Effector memory CD4-positive, alpha-beta T cell (primary cell): ENCODE measurements at regions not wholly inside any gene's neighbourhood (a gene's known extent, or its start where the extent isn't known, plus 50 kb on each side); places are given as distances from the start of the nearest gene placed in this dataset.

Experiments used
- DNase-seq, 3 donors: peaks; one replicate each; pipeline ENCODE4 v3.0.0-alpha.2; 2020
- H3K27ac ChIP-seq: 2 replicates; pipeline ENCODE4 v1.7.0; 2013; ENCODE audit warnings: mild to moderate bottlenecking, low read length, moderate library complexity; ENCODE audit not compliant: insufficient read depth, poor library complexity, severe bottlenecking
- H3K27me3 ChIP-seq: replicated peaks from 2 replicates; pipeline ENCODE4 v1.7.0; 2013; ENCODE audit warnings: mild to moderate bottlenecking, low read length; ENCODE audit not compliant: insufficient read depth, control insufficient read depth, poor library complexity, severe bottlenecking
- H3K36me3 ChIP-seq: 2 replicates; pipeline ENCODE4 v1.7.0; 2013; ENCODE audit warnings: mild to moderate bottlenecking, low read length, moderate library complexity; ENCODE audit not compliant: control insufficient read depth, insufficient read depth
- H3K4me1 ChIP-seq: 2 replicates; pipeline ENCODE4 v1.7.0; 2013; ENCODE audit warnings: low read length, mild to moderate bottlenecking; ENCODE audit not compliant: control insufficient read depth, insufficient read depth, poor library complexity, severe bottlenecking
- H3K4me3 ChIP-seq: 2 replicates; pipeline ENCODE4 v1.7.0; 2013; ENCODE audit warnings: low read length, low read depth, mild to moderate bottlenecking; ENCODE audit not compliant: insufficient read depth, poor library complexity, severe bottlenecking
- H3K9me3 ChIP-seq: 2 replicates; pipeline ENCODE4 v1.7.0; 2013; ENCODE audit warnings: mild to moderate bottlenecking, low read length, moderate library complexity; ENCODE audit not compliant: control insufficient read depth

- H3K36me3 ChIP-seq: no peaks in the 10 kb centered on the region
- DNase-seq: peak; percentile 23 to 47 (median 44)
- H3K27me3 ChIP-seq: no peaks in the 10 kb centered on the region
- no peak overlapping the region for H3K4me3 ChIP-seq
- peaks cover 17% of the 10 kb centered on the region for H3K4me1 ChIP-seq
- H3K27ac ChIP-seq: no peak overlapping the region
- H3K9me3 ChIP-seq: no peaks in the 10 kb centered on the region
These were observed 96.7 kb upstream of the BACH2 start for GRCh38 chr6:90393232-90393884.

GRCh38 chr6:90390379-90390778, 93.7 kb upstream of the BACH2 start:
- Histone ChIP-seq H3K27ac (no peak overlapping the region), H3K36me3 (no peaks in the 10 kb centered on the region), H3K4me3 (no peak overlapping the region), H3K4me1 (peaks cover 2% of the 10 kb centered on the region), H3K9me3 (no peaks in the 10 kb centered on the region), H3K27me3 (no peaks in the 10 kb centered on the region)
- no peak for DNase-seq

DNA sequence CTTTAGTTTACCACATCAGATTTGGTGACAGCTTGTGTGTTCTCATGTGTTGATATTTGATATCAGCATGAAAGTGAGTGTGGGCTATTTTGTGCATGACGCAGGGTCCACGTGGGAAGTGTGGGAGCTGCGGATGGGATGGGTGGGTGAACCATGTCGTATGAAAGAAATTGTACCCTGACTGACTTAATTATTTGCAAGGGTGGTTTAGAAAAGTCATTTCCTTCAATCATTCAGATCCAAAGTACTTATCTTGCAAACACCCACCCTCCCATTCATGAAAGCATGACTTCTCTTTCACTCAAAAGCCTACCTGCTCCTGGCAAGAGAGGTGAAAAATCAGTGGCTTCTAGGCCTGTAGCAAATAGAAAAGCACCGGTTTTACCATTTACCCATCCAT, 91.8 kb upstream of the BACH2 start:
- no peak overlapping the region for H3K27ac ChIP-seq
- no peaks in the 10 kb centered on the region for H3K27me3 ChIP-seq
- DNase-seq: no peak
- H3K9me3 ChIP-seq: no peaks in the 10 kb centered on the region
- H3K4me3 ChIP-seq: no peak overlapping the region
- H3K36me3 ChIP-seq: no peaks in the 10 kb centered on the region
- H3K4me1 ChIP-seq: peaks cover under 1% of the 10 kb centered on the region

DNA sequence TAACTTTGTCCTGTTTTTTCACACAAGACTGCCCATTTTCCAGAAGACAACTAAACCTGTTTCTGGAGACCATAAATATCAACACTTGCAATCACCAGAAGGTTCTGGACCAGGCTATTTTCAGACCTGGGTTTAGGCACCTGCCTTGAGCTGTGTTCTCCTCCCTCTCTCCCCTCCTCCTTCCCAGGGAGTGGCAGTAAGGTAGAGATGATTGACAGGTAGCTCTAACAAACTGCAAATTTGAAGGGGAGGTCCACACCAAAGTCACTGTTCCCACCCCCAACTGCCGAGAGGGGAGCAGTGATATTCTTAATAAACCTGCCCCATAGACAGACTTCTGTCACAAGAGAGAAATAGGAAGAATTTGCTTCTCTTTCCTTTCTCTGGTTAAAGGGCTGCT, 91.2 kb upstream of the BACH2 start:
- Histone ChIP-seq H3K4me3 (no peak overlapping the region), H3K27me3 (no peaks in the 10 kb centered on the region), H3K27ac (no peak overlapping the region), H3K9me3 (no peaks in the 10 kb centered on the region), H3K36me3 (no peaks in the 10 kb centered on the region), H3K4me1 (peaks cover 6% of the 10 kb centered on the region)
- no peak for DNase-seq

DNA sequence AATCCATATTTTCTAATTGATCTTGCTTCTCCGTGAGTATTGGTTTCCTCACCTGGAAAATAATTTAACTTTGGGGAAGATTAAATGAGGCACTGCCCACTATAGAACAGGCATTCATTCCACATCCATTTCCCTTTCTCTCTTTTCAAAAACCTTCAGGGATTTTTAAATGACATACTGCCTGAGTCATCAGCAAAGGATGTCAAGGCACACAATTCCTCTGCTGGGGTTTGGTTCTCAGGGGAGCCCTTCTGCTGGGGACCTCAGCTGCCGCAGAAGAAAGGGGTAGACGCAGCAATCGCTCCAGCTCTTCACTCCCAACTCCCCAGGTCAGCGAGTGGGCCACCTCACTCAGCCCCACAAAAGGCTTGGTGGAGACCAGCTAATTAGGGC, 90.7 kb upstream of the BACH2 start:
- Histone ChIP-seq H3K9me3 (no peaks in the 10 kb centered on the region), H3K4me1 (peaks cover 8% of the 10 kb centered on the region), H3K36me3 (no peaks in the 10 kb centered on the region), H3K4me3 (no peak overlapping the region), H3K27ac (no peak overlapping the region), H3K27me3 (no peaks in the 10 kb centered on the region)
- DNase-seq: no peak

DNA sequence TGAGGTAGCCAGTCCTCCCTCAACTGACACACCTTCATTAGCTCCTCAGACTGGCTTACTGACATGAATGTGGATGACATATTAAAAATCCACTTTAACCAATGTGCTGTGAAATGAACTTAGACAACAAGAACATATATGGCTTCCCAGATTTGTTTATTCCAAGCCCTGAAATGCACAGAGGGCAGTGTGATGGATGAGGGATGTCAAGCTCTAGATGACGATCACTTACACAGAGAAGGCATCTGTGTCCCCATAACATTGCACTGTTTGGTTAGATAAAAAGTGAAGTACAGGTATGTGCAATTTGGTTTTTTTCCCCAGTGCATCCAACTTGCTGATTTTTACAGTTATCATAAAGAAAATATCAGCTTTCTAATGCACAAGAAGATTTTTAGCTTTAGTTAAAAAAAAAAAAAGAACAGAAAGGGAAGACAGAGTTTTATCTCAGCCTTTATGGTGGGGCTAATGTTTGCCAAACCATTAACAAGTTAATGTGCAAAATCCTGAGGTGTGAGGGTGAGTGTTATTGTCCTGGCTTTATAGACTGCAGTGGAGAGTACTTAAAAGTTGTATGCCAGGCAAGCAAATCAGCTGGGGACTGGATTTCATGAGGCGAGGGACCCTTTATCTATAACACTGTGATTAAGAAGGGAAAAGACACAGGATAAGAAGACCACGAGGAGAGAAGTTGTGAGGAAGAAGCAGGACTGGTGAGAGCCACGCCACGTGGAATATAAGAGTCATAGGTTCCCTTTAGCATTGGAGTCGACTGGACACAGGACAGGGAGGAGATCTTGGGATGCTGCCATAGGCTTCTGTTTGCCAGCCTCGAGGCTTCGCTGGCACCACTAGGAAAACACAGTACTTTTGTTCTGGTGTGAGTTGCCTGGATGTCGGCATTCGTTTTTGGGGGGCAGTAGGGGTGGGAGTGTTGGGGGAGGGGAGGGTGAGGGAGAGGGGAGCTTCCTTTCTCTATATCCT, 90.0 kb upstream of the BACH2 start:
- H3K9me3 ChIP-seq: no peaks in the 10 kb centered on the region
- no peak overlapping the region for H3K4me3 ChIP-seq
- DNase-seq: no peak
- H3K27ac ChIP-seq: no peak overlapping the region
- H3K4me1 ChIP-seq: peaks cover 8% of the 10 kb centered on the region
- no peaks in the 10 kb centered on the region for H3K36me3 ChIP-seq
- no peaks in the 10 kb centered on the region for H3K27me3 ChIP-seq

DNA sequence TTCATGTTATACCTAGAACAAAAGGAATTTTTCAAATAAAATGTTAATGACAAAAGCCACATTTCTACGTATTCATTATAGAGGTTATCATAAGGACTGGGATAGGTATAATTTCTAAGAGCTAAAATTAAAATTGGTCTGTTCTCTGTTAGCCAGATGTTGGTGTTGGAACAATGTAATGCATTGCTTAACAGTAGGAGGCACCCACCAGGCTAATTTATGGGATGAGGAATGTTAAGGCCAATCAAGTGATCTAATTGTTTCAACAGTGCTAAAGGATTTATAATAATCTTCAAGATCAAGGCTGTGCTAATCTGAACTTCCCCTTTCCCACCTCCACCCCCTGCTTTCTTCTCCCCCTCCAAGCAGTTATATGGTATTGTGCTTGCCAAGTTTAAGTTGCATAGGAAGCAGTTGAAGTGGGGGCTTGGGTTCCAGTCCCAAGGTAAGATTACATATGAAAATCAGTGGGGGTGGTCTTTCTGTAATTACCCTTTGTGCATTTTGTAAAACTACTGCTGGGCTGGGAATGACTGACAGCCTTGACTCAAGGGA, 89.2 kb upstream of the BACH2 start:
- Histone ChIP-seq H3K36me3 (no peaks in the 10 kb centered on the region), H3K27ac (no peak overlapping the region), H3K4me3 (no peak overlapping the region), H3K27me3 (no peaks in the 10 kb centered on the region), H3K9me3 (no peaks in the 10 kb centered on the region), H3K4me1 (peaks cover 8% of the 10 kb centered on the region)
- DNase-seq: no peak

DNA sequence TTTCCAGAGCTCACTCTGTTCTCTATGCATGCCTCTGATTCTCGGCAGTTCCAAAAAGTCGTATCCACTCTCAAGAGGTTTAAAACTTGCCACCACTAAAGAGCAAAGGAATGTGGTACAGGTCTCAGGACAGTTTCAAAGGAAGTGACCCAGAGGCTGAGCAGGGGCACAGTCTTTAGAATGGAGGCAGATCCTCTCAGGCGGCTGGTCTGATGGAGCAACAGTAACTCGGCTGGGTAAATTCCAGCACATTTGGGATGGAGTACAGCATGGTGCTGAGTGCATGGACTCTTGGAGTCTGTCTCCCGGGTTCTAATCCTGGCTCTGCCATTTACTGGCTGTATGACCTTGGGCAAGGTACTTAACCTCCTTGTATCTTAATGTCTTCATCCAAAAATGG, 88.1 kb upstream of the BACH2 start:
- Histone ChIP-seq H3K9me3 (no peaks in the 10 kb centered on the region), H3K4me1 (peaks cover 8% of the 10 kb centered on the region), H3K27ac (no peak overlapping the region), H3K4me3 (no peak overlapping the region), H3K27me3 (no peaks in the 10 kb centered on the region), H3K36me3 (no peaks in the 10 kb centered on the region)
- DNase-seq: no peak

GRCh38 chr6:90383196-90383822, 86.7 kb upstream of the BACH2 start:
- Histone ChIP-seq H3K4me3 (no peak overlapping the region), H3K9me3 (no peaks in the 10 kb centered on the region), H3K27me3 (no peaks in the 10 kb centered on the region), H3K27ac (no peak overlapping the region), H3K36me3 (no peaks in the 10 kb centered on the region), H3K4me1 (peaks cover 8% of the 10 kb centered on the region)
- DNase-seq: no peak
